ENCODE measurements at regions not wholly inside any gene's neighbourhood (a gene's known extent, or its start where the extent isn't known, plus 50 kb on each side); places are given as distances from the start of the nearest gene placed in this dataset.

DNA sequence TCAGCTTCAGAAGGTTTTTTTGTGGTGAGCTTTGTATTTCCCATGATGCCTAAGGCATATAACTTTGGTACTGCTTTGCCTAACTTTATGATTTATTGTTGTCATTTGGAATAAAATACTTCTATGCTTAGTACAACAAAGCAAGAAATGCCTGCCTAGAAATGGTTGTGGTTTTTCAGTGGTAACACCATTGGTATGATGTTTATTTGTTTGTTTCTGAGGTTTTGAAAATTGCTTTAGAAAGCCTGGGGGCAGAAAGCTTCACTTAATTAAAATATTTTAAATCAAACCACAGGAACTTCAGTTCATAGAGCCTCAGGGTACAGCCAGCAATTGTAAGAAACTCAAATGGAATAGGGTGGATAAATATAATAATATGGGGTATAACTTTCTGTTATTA is 351.2 kb upstream of the MAP3K7 start:
- ChIA-PET POLR2A (no interaction called here), CTCF (no interaction called here)
- DNase-seq (ENCODE audit: low read depth, low spot score) = no peak
- H3K27ac ChIP-seq (ENCODE audit: low read depth, low read length) = no peak overlapping the region
- no peak overlapping the region for H3K4me3 ChIP-seq (ENCODE audit: low read depth, low read length)
- H3K27me3 ChIP-seq (ENCODE audit: control insufficient read depth, insufficient read depth, low read length) = no peaks in the 10 kb centered on the region
- H3K9me3 ChIP-seq (ENCODE audit: control insufficient read depth, insufficient read depth, low read length) = no peaks in the 10 kb centered on the region
- TF ChIP-seq, protein P1, sequence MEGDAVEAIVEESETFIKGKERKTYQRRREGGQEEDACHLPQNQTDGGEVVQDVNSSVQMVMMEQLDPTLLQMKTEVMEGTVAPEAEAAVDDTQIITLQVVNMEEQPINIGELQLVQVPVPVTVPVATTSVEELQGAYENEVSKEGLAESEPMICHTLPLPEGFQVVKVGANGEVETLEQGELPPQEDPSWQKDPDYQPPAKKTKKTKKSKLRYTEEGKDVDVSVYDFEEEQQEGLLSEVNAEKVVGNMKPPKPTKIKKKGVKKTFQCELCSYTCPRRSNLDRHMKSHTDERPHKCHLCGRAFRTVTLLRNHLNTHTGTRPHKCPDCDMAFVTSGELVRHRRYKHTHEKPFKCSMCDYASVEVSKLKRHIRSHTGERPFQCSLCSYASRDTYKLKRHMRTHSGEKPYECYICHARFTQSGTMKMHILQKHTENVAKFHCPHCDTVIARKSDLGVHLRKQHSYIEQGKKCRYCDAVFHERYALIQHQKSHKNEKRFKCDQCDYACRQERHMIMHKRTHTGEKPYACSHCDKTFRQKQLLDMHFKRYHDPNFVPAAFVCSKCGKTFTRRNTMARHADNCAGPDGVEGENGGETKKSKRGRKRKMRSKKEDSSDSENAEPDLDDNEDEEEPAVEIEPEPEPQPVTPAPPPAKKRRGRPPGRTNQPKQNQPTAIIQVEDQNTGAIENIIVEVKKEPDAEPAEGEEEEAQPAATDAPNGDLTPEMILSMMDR (IDR thresholded peaks at IDR 0.05; ENCODE audit: low read depth, low read length) = no peak

GRCh38 chr6:90936286-90936685 is 349.4 kb upstream of the MAP3K7 start:
- ChIA-PET POLR2A (no interaction called here), CTCF (no interaction called here)
- H3K9me3 ChIP-seq (ENCODE audit: control insufficient read depth, insufficient read depth, low read length) = no peaks in the 10 kb centered on the region
- no peak overlapping the region for H3K4me3 ChIP-seq (ENCODE audit: low read depth, low read length)
- DNase-seq (ENCODE audit: low read depth, low spot score) = no peak
- no peaks in the 10 kb centered on the region for H3K27me3 ChIP-seq (ENCODE audit: control insufficient read depth, insufficient read depth, low read length)
- no peak overlapping the region for H3K27ac ChIP-seq (ENCODE audit: low read depth, low read length)
- TF ChIP-seq, protein P1 (IDR thresholded peaks at IDR 0.05; ENCODE audit: low read depth, low read length) = no peak

- ChIA-PET POLR2A (no interaction called here), CTCF (no interaction called here)
- TF ChIP-seq, protein P1 (IDR thresholded peaks at IDR 0.05; ENCODE audit: low read depth, low read length) = no peak
- Histone ChIP-seq H3K27me3 (ENCODE audit: control insufficient read depth, insufficient read depth, low read length) (no peaks in the 10 kb centered on the region), H3K27ac (ENCODE audit: low read depth, low read length) (no peak overlapping the region), H3K4me3 (ENCODE audit: low read depth, low read length) (no peak overlapping the region), H3K9me3 (ENCODE audit: control insufficient read depth, insufficient read depth, low read length) (no peaks in the 10 kb centered on the region)
- DNase-seq (ENCODE audit: low read depth, low spot score) = no peak
Measured at GRCh38 chr6:90934966-90935365, 348.1 kb upstream of the MAP3K7 start.

- TF ChIP-seq, protein P1 (IDR thresholded peaks at IDR 0.05; ENCODE audit: low read depth, low read length) = no peak
- CTCF ChIA-PET = no interaction called here
Measured at GRCh38 chr6:90934081-90934480, 347.2 kb upstream of the MAP3K7 start.

DNA sequence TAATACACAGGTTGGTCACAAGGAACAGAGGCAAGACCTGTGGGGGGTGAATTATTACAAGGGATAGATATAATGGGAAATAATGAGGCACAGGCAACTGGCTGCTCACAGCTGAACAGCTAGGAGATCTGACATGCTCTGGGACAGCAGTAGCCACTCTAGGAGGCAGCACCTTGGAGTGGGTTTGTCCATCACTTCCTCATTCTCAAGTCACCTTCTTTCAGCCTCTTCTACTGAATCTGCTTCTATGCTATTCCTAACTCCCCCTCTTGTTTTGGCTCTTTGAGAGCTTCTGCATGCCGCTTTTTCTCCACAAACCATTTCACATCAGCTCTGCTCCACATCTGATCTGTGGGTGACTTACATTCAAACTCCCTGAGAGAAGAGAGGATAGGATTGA is 345.5 kb upstream of the MAP3K7 start:
- H3K9me3 ChIP-seq (ENCODE audit: control insufficient read depth, insufficient read depth, low read length) = no peaks in the 10 kb centered on the region
- TF ChIP-seq, protein P1 (IDR thresholded peaks at IDR 0.05; ENCODE audit: low read depth, low read length) = no peak
- H3K27me3 ChIP-seq (ENCODE audit: control insufficient read depth, insufficient read depth, low read length) = no peaks in the 10 kb centered on the region
- ChIA-PET POLR2A (no interaction called here), CTCF (interaction anchor here (0.6 to 1.4 kb wide), 2 partner anchors 8 to 1642 kb away, joined by 3 read pairs; no protein-coding TSS in a partner anchor)
- no peak overlapping the region for H3K27ac ChIP-seq (ENCODE audit: low read depth, low read length)
- DNase-seq (ENCODE audit: low read depth, low spot score) = no peak
- no peak overlapping the region for H3K4me3 ChIP-seq (ENCODE audit: low read depth, low read length)

More at GRCh38 chr6:90934081-90934480, 347.2 kb upstream of the MAP3K7 start:
- POLR2A ChIA-PET = no interaction called here
- H3K4me3 ChIP-seq (ENCODE audit: low read depth, low read length) = no peak overlapping the region
- no peaks in the 10 kb centered on the region for H3K27me3 ChIP-seq (ENCODE audit: control insufficient read depth, insufficient read depth, low read length)
- H3K27ac ChIP-seq (ENCODE audit: low read depth, low read length) = no peak overlapping the region
- no peak for DNase-seq (ENCODE audit: low read depth, low spot score)
- no peaks in the 10 kb centered on the region for H3K9me3 ChIP-seq (ENCODE audit: control insufficient read depth, insufficient read depth, low read length)

Data from AG04450 (cell line).